HCT116 (cell line): ENCODE measurements at regions not wholly inside any gene's neighbourhood (a gene's known extent, or its start where the extent isn't known, plus 50 kb on each side); places are given as distances from the start of the nearest gene placed in this dataset.

Source experiments
- ATAC-seq: fragments of 200-7000 bp; cut with Tn5 transposase; 2 replicates; pipeline ENCODE4 v1.9.1; 2020; ENCODE audit warnings: mild to moderate bottlenecking, moderate library complexity
- BruUV-seq: library from RNA; stranded (reverse); fragments of 400-500 nt; replicated peaks from 2 replicates; lab custom pipeline; 2021; lab: Mats Ljungman, UMichigan
- CTCF ChIA-PET: fragments of 300-600 bp; sonication (Branson Sonifier 250); formaldehyde crosslinking; loops from one replicate; lab custom pipeline; 2021; ENCODE audit warnings: antibody characterized with exemption; lab: Charles Lee
- POLR2A ChIA-PET: fragments of 300-600, 350-600 bp; sonication (Branson Sonifier 250); formaldehyde crosslinking; loops from one replicate; lab custom pipeline; 2021; ENCODE audit warnings: antibody characterized with exemption; lab: Charles Lee
- RAD21 ChIA-PET, 2 experiments: fragments of 300-600 bp; sonication (Branson Sonifier 250); formaldehyde crosslinking; loops; one replicate each; lab custom pipeline; 2023; ENCODE audit warnings: low total read pairs in 2 of 2; ENCODE audit not compliant: uncharacterized antibody in 2 of 2, unreplicated experiment in 2 of 2, low non-redundant PET in 1 of 2; lab: Charles Lee
- DNase-seq: peaks from one replicate; pipeline ENCODE4 v3.0.0-alpha.2; 2010; ENCODE audit warnings: low read depth, low spot score
- H2AFZ ChIP-seq: fragments of 200-600 bp; shearing (Covaris generic), sonication (generic); 2 replicates; pipeline ENCODE4 v1.6.1; 2017; ENCODE audit warnings: low read depth, mixed run types, mixed read lengths, antibody characterized with exemption, low read length; ENCODE audit not compliant: poor library complexity, severe bottlenecking
- H3K27ac ChIP-seq: 2 replicates; pipeline ENCODE4 v1.5.1; 2012; ENCODE audit warnings: low read depth, low read length
- H3K27me3 ChIP-seq: fragments of 200-600 bp; sonication (generic); 2 replicates; pipeline ENCODE4 v1.6.1; 2016; ENCODE audit warnings: mixed run types, low read length, mixed read lengths; ENCODE audit not compliant: insufficient read depth
- H3K36me3 ChIP-seq, 2 experiments: fragments of 200-500 bp in 1 of 2; fragments of 200-600 bp in 1 of 2; sonication (Bioruptor generic) in 1 of 2; sonication (generic) in 1 of 2; 2 replicates each; pipeline versions ENCODE4 v1.5.1 to v1.6.1; 2014 to 2016; ENCODE audit warnings: low read length in 2 of 2, inconsistent platforms in 1 of 2, mixed read lengths in 1 of 2, mixed run types in 1 of 2; ENCODE audit not compliant: insufficient read depth in 2 of 2, control insufficient read depth in 1 of 2
- H3K4me1 ChIP-seq, 2 experiments: fragments of 200-600 bp in 1 of 2; sonication (generic) in 1 of 2; 2 replicates each; pipeline versions ENCODE4 v1.5.1 to v1.6.1; 2012 to 2017; ENCODE audit warnings: low read length in 2 of 2, inconsistent platforms in 1 of 2, mild to moderate bottlenecking in 1 of 2, mixed read lengths in 1 of 2, mixed run types in 1 of 2, moderate library complexity in 1 of 2; ENCODE audit not compliant: insufficient read depth in 2 of 2, control insufficient read depth in 1 of 2
- H3K4me2 ChIP-seq: fragments of 200-600 bp; sonication (generic); 2 replicates; pipeline ENCODE4 v1.6.1; 2017; ENCODE audit warnings: mixed run types, low read length, mixed read lengths
- H3K4me3 ChIP-seq, 2 experiments: fragments of 200-600 bp in 1 of 2; sonication (generic) in 1 of 2; replicated peaks in 1 of 2; 2 replicates each; pipeline ENCODE4 v1.5.1; 2011 to 2016; ENCODE audit warnings: low read length in 2 of 2, control low read depth in 1 of 2, low read depth in 1 of 2, mild to moderate bottlenecking in 1 of 2, mixed read lengths in 1 of 2, mixed run types in 1 of 2
- H3K79me2 ChIP-seq: fragments of 200-600 bp; sonication (generic); 2 replicates; pipeline ENCODE4 v1.6.1; 2017; ENCODE audit warnings: mild to moderate bottlenecking, mixed run types, low read length, moderate library complexity, mixed read lengths; ENCODE audit not compliant: insufficient read depth
- H3K9ac ChIP-seq: fragments of 200-600 bp; sonication (generic); 2 replicates; pipeline ENCODE4 v1.6.1; 2016; ENCODE audit warnings: low read length, mixed read lengths
- H3K9me2 ChIP-seq: fragments of 200-600 bp; sonication (generic), shearing (Covaris generic); 2 replicates; pipeline ENCODE4 v1.6.1; 2017; ENCODE audit warnings: mixed run types, mild to moderate bottlenecking, moderate library complexity; ENCODE audit not compliant: insufficient read depth
- H3K9me3 ChIP-seq, 2 experiments: fragments of 200-500 bp in 1 of 2; fragments of 200-600 bp in 1 of 2; sonication (Bioruptor generic) in 1 of 2; sonication (generic) in 1 of 2; 2 replicates each; pipeline ENCODE4 v1.6.1; 2014 to 2017; ENCODE audit warnings: low read length in 2 of 2, mixed read lengths in 2 of 2, inconsistent platforms in 1 of 2, low read depth in 1 of 2, mild to moderate bottlenecking in 1 of 2, mixed run types in 1 of 2, moderate library complexity in 1 of 2; ENCODE audit not compliant: control insufficient read depth in 1 of 2, insufficient read depth in 1 of 2
- H4K20me1 ChIP-seq: fragments of 200-600 bp; sonication (generic), shearing (Covaris generic); 2 replicates; pipeline ENCODE4 v1.6.1; 2017; ENCODE audit warnings: mixed run types, mild to moderate bottlenecking, moderate library complexity; ENCODE audit not compliant: insufficient read depth
- CEBPB ChIP-seq: IDR thresholded peaks from 2 replicates; pipeline ENCODE4 v1.6.1; 2012; ENCODE audit warnings: low read depth
- EGR1 ChIP-seq: IDR thresholded peaks from 2 replicates; pipeline ENCODE4 v1.6.1; 2012; ENCODE audit warnings: low read depth
- ELF1 ChIP-seq: IDR thresholded peaks from 2 replicates; pipeline ENCODE4 v1.6.1; 2012; ENCODE audit warnings: low read depth, borderline replicate concordance
- MAX ChIP-seq: IDR thresholded peaks from 2 replicates; pipeline ENCODE4 v1.6.1; 2012
- POLR2A ChIP-seq: IDR thresholded peaks from 2 replicates; pipeline ENCODE4 v1.7.0; 2011; ENCODE audit warnings: borderline replicate concordance; ENCODE audit not compliant: insufficient read depth, insufficient read length; ENCODE audit errors: extremely low read depth
- REST ChIP-seq: IDR thresholded peaks from 2 replicates; pipeline ENCODE4 v1.6.1; 2012; ENCODE audit warnings: low read depth
- SP1 ChIP-seq: IDR thresholded peaks from 2 replicates; pipeline ENCODE4 v1.6.1; 2012; ENCODE audit warnings: low read depth
- YY1 ChIP-seq: IDR thresholded peaks from 2 replicates; pipeline ENCODE4 v1.6.1; 2011; ENCODE audit warnings: low read length, low read depth, moderate library complexity, mild to moderate bottlenecking; ENCODE audit not compliant: insufficient replicate concordance; ENCODE audit errors: extremely low read depth
- intact Hi-C: fragments of 100-400 bp; cut with micrococcal nuclease; formaldehyde crosslinking; loops from 2 replicates; pipeline ENCODE4 v1.10.0; 2022

- RAD21 ChIA-PET: no interaction called here
- Histone ChIP-seq H3K4me3 (no peak overlapping the region), H3K4me1 (no peaks in the 10 kb centered on the region), H3K9me2 (no peaks in the 10 kb centered on the region)
- TF ChIP-seq POLR2A (no peak), ELF1 (no peak), REST (no peak), SP1 (no peak), EGR1 (no peak), CEBPB (no peak), MAX (no peak), YY1 (no peak)
- TF ChIP-seq, all 23 proteins: peak for 0
- Histone ChIP-seq H4K20me1 (no peaks in the 10 kb centered on the region), H2AFZ (no peak overlapping the region), H3K9ac (no peak overlapping the region), H3K79me2 (no peaks in the 10 kb centered on the region), H3K9me3 (no peaks in the 10 kb centered on the region), H3K4me2 (no peak overlapping the region), H3K27me3 (no peaks in the 10 kb centered on the region; the same call in 1 of the 2 replicates), H3K27ac (no peak overlapping the region), H3K36me3 (no peaks in the 10 kb centered on the region)
- CTCF ChIA-PET: no interaction called here
- intact Hi-C loops: no loop called here
- no TSS peak for BruUV-seq
- POLR2A ChIA-PET: no interaction called here
- ATAC-seq (no peak), DNase-seq (no peak)
Observed at GRCh38 chr7:51528172-51528571, 211.6 kb upstream of the COBL start.
